ENCODE measurements at regions not wholly inside any gene's neighbourhood (a gene's known extent, or its start where the extent isn't known, plus 50 kb on each side); places are given as distances from the start of the nearest gene placed in this dataset.

DNA sequence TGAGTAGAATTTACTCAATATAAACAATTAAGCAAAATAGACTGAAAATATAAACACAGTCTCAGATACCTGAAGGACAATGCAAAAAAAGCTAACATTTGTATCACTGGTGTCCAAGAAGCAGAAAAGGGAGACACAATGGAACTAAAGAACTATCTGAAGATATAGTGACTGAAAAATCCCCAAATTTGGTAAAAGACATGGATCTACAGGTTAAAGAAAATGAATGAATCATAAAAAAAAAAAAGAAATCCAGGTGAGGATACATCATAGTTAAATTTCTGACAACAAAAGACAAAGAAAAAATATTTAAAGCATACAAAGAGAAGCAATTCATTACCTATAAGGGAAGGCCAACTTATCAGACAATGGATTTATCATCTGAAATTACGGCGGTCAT lies 114.7 kb upstream of the PPP1R3A start:
- Histone ChIP-seq H3K4me3 (ENCODE audit: low read length) (no peak overlapping the region), H3K27ac (ENCODE audit: low read depth, low read length) (no peak overlapping the region), H3K36me3 (ENCODE audit: control insufficient read depth in 2 of 3, insufficient read depth in 3 of 3, low read length in 3 of 3) (no peaks in the 10 kb centered on the region), H3K9me3 (ENCODE audit: control insufficient read depth in 2 of 3, low read length in 3 of 3) (no peaks in the 10 kb centered on the region), H3K4me1 (ENCODE audit: control insufficient read depth in 2 of 2, insufficient read depth in 2 of 2, low read length in 2 of 2) (no peaks in the 10 kb centered on the region), H3K27me3 (ENCODE audit: control insufficient read depth in 2 of 2, insufficient read depth in 2 of 2, low read length in 2 of 2) (no peaks in the 10 kb centered on the region)
- Mint-ChIP-seq H3K4me1 (no peaks in the 10 kb centered on the region), H3K4me3 (no peak overlapping the region), H3K27me3 (peaks cover 0 to 4% (median 0%) of the 10 kb centered on the region in 5 donors), H3K36me3 (no peaks in the 10 kb centered on the region), H3K9me3 (no peaks in the 10 kb centered on the region), H3K27ac (peak overlapping the region in 1 of 9 donors; percentile 26)
- ChIA-PET POLR2A (no interaction called here), CTCF (interaction anchor here (0.7 kb wide), 1 partner anchor 1982 kb away, joined by 3 read pairs; no protein-coding TSS in a partner anchor)
- DNase-seq (no peak), ATAC-seq (no peak)
- intact Hi-C loops (cut with micrococcal nuclease) = no loop called here

DNA sequence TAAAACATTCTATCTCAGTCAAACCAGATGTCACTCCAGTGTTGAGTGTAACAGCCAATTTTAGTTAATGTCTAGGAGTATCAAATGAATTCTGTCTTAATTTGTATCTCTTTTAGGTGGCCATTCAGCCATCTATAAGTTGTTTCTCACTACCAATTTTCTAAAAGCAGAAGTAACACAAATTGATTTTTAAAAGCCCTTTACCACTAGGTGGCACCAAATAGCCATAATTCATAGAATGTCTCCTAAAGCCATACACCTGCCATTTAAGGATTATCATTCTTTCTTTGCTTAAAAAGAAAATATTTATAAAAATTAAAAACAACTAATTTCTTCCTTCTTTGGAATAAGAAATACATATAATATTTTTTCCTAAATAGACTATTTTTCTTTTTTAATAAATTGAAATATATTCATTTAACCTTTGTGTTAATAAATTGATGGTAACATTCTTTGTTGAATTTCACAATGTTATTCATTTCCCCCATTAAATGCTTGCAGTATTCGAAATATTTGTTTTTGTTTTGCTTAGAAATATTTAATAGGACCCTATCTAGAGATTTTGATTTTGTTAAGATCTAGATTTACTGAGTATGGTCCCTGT lies 107.8 kb upstream of the PPP1R3A start:
- intact Hi-C loops (cut with micrococcal nuclease) = loop anchor here (1.0 to 10.0 kb wide), 6 partner anchors 638 to 1884 kb away; no protein-coding TSS in a partner anchor
- H3K9me3 Mint-ChIP-seq = peaks cover 0 to 2% (median 0%) of the 10 kb centered on the region in 11 donors

DNA sequence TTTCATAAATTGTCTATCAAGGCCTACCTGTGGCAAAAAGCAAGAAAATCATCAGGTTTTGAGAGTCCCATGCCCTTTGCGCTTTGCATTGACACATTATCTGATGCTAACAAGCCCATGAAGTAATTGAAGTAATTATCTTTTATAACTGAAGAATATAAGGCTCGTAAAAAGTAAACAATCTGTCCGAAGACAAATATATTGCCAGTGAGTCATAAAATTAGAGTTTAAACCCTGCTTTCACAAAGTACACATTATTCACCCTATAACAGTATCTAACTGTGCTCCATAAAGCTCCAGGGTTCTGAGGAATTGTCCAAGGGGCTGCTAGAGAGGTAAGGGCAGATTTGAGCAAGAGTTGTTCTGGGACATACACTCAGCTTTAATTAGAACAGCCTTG lies 102.3 kb upstream of the PPP1R3A start:
- no peak for ATAC-seq
- Mint-ChIP-seq H3K9me3 (peaks cover 0 to 3% (median 0%) of the 10 kb centered on the region in 11 donors), H3K4me3 (no peak overlapping the region), H3K4me1 (no peaks in the 10 kb centered on the region), H3K36me3 (no peaks in the 10 kb centered on the region), H3K27ac (no peak overlapping the region), H3K27me3 (peaks cover 0 to 9% (median 0%) of the 10 kb centered on the region in 5 donors)
- Histone ChIP-seq H3K4me1 (ENCODE audit: control insufficient read depth in 2 of 2, insufficient read depth in 2 of 2, low read length in 2 of 2) (no peaks in the 10 kb centered on the region), H3K27ac (ENCODE audit: low read depth, low read length) (no peak overlapping the region), H3K9me3 (ENCODE audit: control insufficient read depth in 2 of 3, low read length in 3 of 3) (no peaks in the 10 kb centered on the region), H3K36me3 (ENCODE audit: control insufficient read depth in 2 of 3, insufficient read depth in 3 of 3, low read length in 3 of 3) (no peaks in the 10 kb centered on the region), H3K27me3 (ENCODE audit: control insufficient read depth in 2 of 2, insufficient read depth in 2 of 2, low read length in 2 of 2) (no peaks in the 10 kb centered on the region), H3K4me3 (ENCODE audit: low read length) (no peak overlapping the region)
- intact Hi-C loops (cut with micrococcal nuclease) = loop anchor here (10.0 kb wide), 2 partner anchors 644 to 1364 kb away; no protein-coding TSS in a partner anchor
- CTCF ChIA-PET = no interaction called here
- POLR2A ChIA-PET = no interaction called here
- no peak for DNase-seq

More for the DNA sequence above, 107.8 kb upstream of the PPP1R3A start:
- H3K36me3 ChIP-seq (ENCODE audit: control insufficient read depth in 2 of 3, insufficient read depth in 3 of 3, low read length in 3 of 3) = no peaks in the 10 kb centered on the region
- DNase-seq (peak in 7 of 9 donors; percentile 10 to 60 (median 44)), ATAC-seq (peak; percentile 54)
- Mint-ChIP-seq H3K27me3 (peaks cover 0 to 9% (median 0%) of the 10 kb centered on the region in 5 donors), H3K4me3 (no peak overlapping the region), H3K27ac (no peak overlapping the region), H3K36me3 (no peaks in the 10 kb centered on the region), H3K4me1 (no peaks in the 10 kb centered on the region)
- POLR2A ChIA-PET = no interaction called here
- H3K9me3 ChIP-seq (ENCODE audit: control insufficient read depth in 2 of 3, low read length in 3 of 3) = no peaks in the 10 kb centered on the region
- H3K27ac ChIP-seq (ENCODE audit: low read depth, low read length) = no peak overlapping the region
- H3K4me3 ChIP-seq (ENCODE audit: low read length) = no peak overlapping the region
- H3K4me1 ChIP-seq (ENCODE audit: control insufficient read depth in 2 of 2, insufficient read depth in 2 of 2, low read length in 2 of 2) = no peaks in the 10 kb centered on the region
- CTCF ChIA-PET = no interaction called here
- peaks cover 0 to 4% of the 10 kb centered on the region in 2 donors for H3K27me3 ChIP-seq (ENCODE audit: control insufficient read depth in 2 of 2, insufficient read depth in 2 of 2, low read length in 2 of 2)

DNA sequence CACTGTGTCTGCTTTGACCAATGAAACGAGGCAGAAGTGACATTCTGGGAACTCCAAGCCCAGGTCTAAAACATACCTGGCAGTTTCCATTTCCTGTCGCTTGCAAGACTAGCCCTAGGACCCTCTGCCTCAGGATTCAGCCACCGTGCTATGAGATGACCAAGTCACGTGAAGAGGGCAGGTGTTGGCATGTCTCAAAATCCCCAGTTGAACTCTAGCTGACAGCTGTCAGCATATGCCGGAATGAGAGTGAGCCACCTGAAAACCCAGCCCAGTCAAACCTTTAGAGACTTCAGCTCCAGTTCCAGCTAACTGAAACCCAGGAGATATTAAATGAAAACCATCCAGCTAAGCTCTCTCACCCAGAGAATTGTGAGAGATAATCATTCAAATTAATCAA lies 89.9 kb upstream of the PPP1R3A start:
- Histone ChIP-seq H3K9me3 (ENCODE audit: control insufficient read depth in 2 of 3, low read length in 3 of 3) (no peaks in the 10 kb centered on the region), H3K27me3 (ENCODE audit: control insufficient read depth in 2 of 2, insufficient read depth in 2 of 2, low read length in 2 of 2) (no peaks in the 10 kb centered on the region), H3K36me3 (ENCODE audit: control insufficient read depth in 2 of 3, insufficient read depth in 3 of 3, low read length in 3 of 3) (no peaks in the 10 kb centered on the region), H3K4me1 (ENCODE audit: control insufficient read depth in 2 of 2, insufficient read depth in 2 of 2, low read length in 2 of 2) (no peaks in the 10 kb centered on the region), H3K4me3 (ENCODE audit: low read length) (no peak overlapping the region), H3K27ac (ENCODE audit: low read depth, low read length) (no peak overlapping the region)
- Mint-ChIP-seq H3K27me3 (peaks cover 0 to 6% (median 2%) of the 10 kb centered on the region in 5 donors), H3K27ac (no peak overlapping the region), H3K9me3 (peaks cover 0 to 11% (median 2%) of the 10 kb centered on the region in 11 donors), H3K4me1 (no peaks in the 10 kb centered on the region), H3K4me3 (no peak overlapping the region), H3K36me3 (no peaks in the 10 kb centered on the region)
- no peak for ATAC-seq
- CTCF ChIA-PET = no interaction called here
- DNase-seq = no peak
- intact Hi-C loops (cut with micrococcal nuclease) = no loop called here
- POLR2A ChIA-PET = no interaction called here

DNA sequence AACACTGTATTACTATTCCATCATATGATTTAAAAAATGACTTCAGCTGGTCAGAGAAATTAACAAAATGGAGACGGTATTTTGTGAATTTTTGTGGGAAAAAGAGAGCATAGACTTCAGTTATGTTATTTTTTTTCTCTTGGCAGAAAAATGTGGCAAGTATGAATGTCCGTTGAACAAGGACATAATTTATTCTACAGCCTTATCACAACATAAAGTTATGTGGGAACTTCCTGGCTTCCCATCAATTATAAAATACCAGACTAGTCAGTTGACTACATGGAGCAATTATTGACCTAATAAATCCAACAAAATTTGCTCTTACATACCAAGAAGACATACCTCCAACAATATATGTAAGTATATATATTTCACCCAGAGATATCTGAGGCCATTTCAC lies 88.6 kb upstream of the PPP1R3A start:
- Histone ChIP-seq H3K9me3 (ENCODE audit: control insufficient read depth in 2 of 3, low read length in 3 of 3) (no peaks in the 10 kb centered on the region), H3K27me3 (ENCODE audit: control insufficient read depth in 2 of 2, insufficient read depth in 2 of 2, low read length in 2 of 2) (no peaks in the 10 kb centered on the region), H3K36me3 (ENCODE audit: control insufficient read depth in 2 of 3, insufficient read depth in 3 of 3, low read length in 3 of 3) (no peaks in the 10 kb centered on the region), H3K27ac (ENCODE audit: low read depth, low read length) (no peak overlapping the region), H3K4me3 (ENCODE audit: low read length) (no peak overlapping the region), H3K4me1 (ENCODE audit: control insufficient read depth in 2 of 2, insufficient read depth in 2 of 2, low read length in 2 of 2) (no peaks in the 10 kb centered on the region)
- intact Hi-C loops (cut with micrococcal nuclease) = no loop called here
- ChIA-PET POLR2A (no interaction called here), CTCF (no interaction called here)
- H3K27me3 Mint-ChIP-seq = peaks cover 0 to 4% (median 0%) of the 10 kb centered on the region in 5 donors
- H3K27ac Mint-ChIP-seq = no peak overlapping the region
- peaks cover 0 to 19% (median 5%) of the 10 kb centered on the region in 11 donors for H3K9me3 Mint-ChIP-seq
- H3K4me1 Mint-ChIP-seq = no peaks in the 10 kb centered on the region
- no peaks in the 10 kb centered on the region for H3K36me3 Mint-ChIP-seq
- DNase-seq = no peak
- no peak overlapping the region for H3K4me3 Mint-ChIP-seq
- no peak for ATAC-seq

DNA sequence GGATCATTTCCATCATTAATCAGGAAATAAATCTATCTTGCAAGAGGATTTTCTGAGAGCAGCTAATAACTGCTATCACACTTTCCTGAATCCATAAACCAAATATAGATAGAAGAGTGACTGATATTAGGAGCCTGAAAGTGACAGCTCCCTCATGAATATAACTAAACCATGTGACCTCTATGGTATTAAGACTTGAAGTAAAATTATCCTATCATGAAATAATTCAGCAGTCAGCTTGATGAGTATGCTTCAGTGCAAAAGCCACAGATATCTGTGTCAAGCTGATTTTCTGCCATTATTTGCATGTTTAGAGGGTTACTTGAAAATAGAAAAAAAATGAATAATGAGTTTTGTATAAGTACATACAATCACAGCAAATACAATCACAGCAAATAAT lies 80.1 kb upstream of the PPP1R3A start:
- CTCF ChIA-PET = no interaction called here
- Mint-ChIP-seq H3K27me3 (peaks cover 0 to 4% (median 0%) of the 10 kb centered on the region in 5 donors), H3K4me3 (no peak overlapping the region), H3K27ac (no peak overlapping the region), H3K4me1 (no peaks in the 10 kb centered on the region), H3K36me3 (peaks cover 0 to 4% (median 0%) of the 10 kb centered on the region in 5 donors), H3K9me3 (peaks cover 0 to 25% (median 11%) of the 10 kb centered on the region in 11 donors)
- no peaks in the 10 kb centered on the region for H3K27me3 ChIP-seq (ENCODE audit: control insufficient read depth in 2 of 2, insufficient read depth in 2 of 2, low read length in 2 of 2)
- ATAC-seq = no peak
- no peak for DNase-seq
- POLR2A ChIA-PET = no interaction called here
- H3K36me3 ChIP-seq (ENCODE audit: control insufficient read depth in 2 of 3, insufficient read depth in 3 of 3, low read length in 3 of 3) = no peaks in the 10 kb centered on the region
- H3K4me1 ChIP-seq (ENCODE audit: control insufficient read depth in 2 of 2, insufficient read depth in 2 of 2, low read length in 2 of 2) = no peaks in the 10 kb centered on the region
- H3K9me3 ChIP-seq (ENCODE audit: control insufficient read depth in 2 of 3, low read length in 3 of 3) = no peaks in the 10 kb centered on the region
- H3K27ac ChIP-seq (ENCODE audit: low read depth, low read length) = no peak overlapping the region
- intact Hi-C loops (cut with micrococcal nuclease) = no loop called here
- no peak overlapping the region for H3K4me3 ChIP-seq (ENCODE audit: low read length)

DNA sequence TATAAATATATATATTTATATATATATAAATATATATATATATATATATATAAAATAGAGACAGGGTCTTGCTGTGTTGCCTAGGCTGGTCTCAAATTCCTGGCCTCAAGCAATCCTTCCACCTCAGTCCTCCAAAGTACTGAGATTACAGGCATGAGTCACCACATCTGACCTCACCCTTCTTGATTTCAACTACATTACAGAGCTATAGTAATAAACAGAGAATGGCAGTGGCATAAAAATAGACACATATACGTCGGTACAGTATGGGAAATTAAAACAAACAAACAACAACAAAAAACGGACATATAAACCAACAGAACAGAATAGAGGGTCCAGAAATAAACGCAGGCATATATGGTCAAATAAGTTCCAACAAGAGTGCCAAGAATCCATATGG lies 77.6 kb upstream of the PPP1R3A start:
- Histone ChIP-seq H3K4me1 (ENCODE audit: control insufficient read depth in 2 of 2, insufficient read depth in 2 of 2, low read length in 2 of 2) (no peaks in the 10 kb centered on the region), H3K27me3 (ENCODE audit: control insufficient read depth in 2 of 2, insufficient read depth in 2 of 2, low read length in 2 of 2) (no peaks in the 10 kb centered on the region), H3K36me3 (ENCODE audit: control insufficient read depth in 2 of 3, insufficient read depth in 3 of 3, low read length in 3 of 3) (no peaks in the 10 kb centered on the region), H3K27ac (ENCODE audit: low read depth, low read length) (no peak overlapping the region), H3K4me3 (ENCODE audit: low read length) (no peak overlapping the region), H3K9me3 (ENCODE audit: control insufficient read depth in 2 of 3, low read length in 3 of 3) (no peaks in the 10 kb centered on the region)
- Mint-ChIP-seq H3K4me3 (no peak overlapping the region), H3K9me3 (peaks cover 0 to 6% (median 2%) of the 10 kb centered on the region in 11 donors), H3K27ac (no peak overlapping the region), H3K27me3 (no peaks in the 10 kb centered on the region), H3K4me1 (no peaks in the 10 kb centered on the region), H3K36me3 (no peaks in the 10 kb centered on the region)
- ATAC-seq = no peak
- intact Hi-C loops (cut with micrococcal nuclease) = no loop called here
- CTCF ChIA-PET = no interaction called here
- DNase-seq = no peak
- POLR2A ChIA-PET = no interaction called here
